C4-2B (cell line): ENCODE measurements at regions not wholly inside any gene's neighbourhood (a gene's known extent, or its start where the extent isn't known, plus 50 kb on each side); places are given as distances from the start of the nearest gene placed in this dataset.

ENCODE experiments used
- CTCF ChIP-seq: fragments of 450-650 bp; conservative IDR thresholded peaks from 2 replicates; pipeline ENCODE4 v1.5.1; 2017; ENCODE audit warnings: mild to moderate bottlenecking
- ZFX ChIP-seq: fragments of 450-650 bp; IDR thresholded peaks from 2 replicates; pipeline ENCODE4 v1.6.1; 2017

- TF ChIP-seq CTCF (no peak), ZFX (no peak)
Measured at GRCh38 chr4:144336633-144337032, 196.1 kb upstream of the GYPA start.
